ENCODE measurements at regions not wholly inside any gene's neighbourhood (a gene's known extent, or its start where the extent isn't known, plus 50 kb on each side); places are given as distances from the start of the nearest gene placed in this dataset.

DNA sequence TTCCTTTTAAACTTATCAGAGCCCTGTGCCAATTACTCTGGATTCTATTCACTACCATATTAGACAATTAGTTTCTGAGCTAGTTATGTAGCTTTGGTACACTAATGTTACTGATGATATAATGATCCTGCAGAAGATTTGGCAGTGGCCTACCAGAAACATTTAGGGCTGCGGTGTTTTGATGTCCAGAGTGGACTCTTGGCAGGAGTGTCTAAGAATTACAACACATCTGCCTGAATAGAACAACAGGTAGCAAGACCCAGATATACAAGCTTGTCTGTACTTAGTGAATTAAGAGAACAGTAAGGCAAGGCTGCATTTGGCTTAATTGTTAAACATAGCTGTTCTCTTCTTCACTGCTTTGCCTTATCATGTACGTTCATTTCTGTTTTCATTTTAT lies 691.6 kb upstream of the FBXO33 start:
- TF ChIP-seq, protein P1, sequence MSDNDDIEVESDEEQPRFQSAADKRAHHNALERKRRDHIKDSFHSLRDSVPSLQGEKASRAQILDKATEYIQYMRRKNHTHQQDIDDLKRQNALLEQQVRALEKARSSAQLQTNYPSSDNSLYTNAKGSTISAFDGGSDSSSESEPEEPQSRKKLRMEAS (IDR thresholded peaks at IDR 0.05): no peak
- TF ChIP-seq ELF1 (IDR thresholded peaks at IDR 0.05; ENCODE audit: borderline replicate concordance, low read depth) (no peak), CEBPB (IDR thresholded peaks at IDR 0.05; ENCODE audit: low read depth) (no peak), SRF (IDR thresholded peaks at IDR 0.05; ENCODE audit: low read depth) (no peak), ZNF274 (IDR thresholded peaks at IDR 0.05; ENCODE audit: low read depth, low read length) (no peak), POLR2A (IDR thresholded peaks at IDR 0.05; ENCODE audit: borderline replicate concordance, extremely low read depth, insufficient read depth, insufficient read length) (no peak), FOSL1 (IDR thresholded peaks at IDR 0.05; ENCODE audit: low read depth) (no peak), YY1 (IDR thresholded peaks at IDR 0.05; ENCODE audit: extremely low read depth, insufficient replicate concordance, low read depth, low read length) (no peak), EZH2phosphoT487 (IDR thresholded peaks at IDR 0.05; ENCODE audit: borderline replicate concordance) (no peak), TCF7L2 (IDR thresholded peaks at IDR 0.05; ENCODE audit: borderline replicate concordance, extremely low read depth, insufficient read depth, insufficient read length) (no peak), JUND (IDR thresholded peaks at IDR 0.05) (no peak), SP1 (IDR thresholded peaks at IDR 0.05; ENCODE audit: low read depth) (no peak)
- TF ChIP-seq, protein P2, sequence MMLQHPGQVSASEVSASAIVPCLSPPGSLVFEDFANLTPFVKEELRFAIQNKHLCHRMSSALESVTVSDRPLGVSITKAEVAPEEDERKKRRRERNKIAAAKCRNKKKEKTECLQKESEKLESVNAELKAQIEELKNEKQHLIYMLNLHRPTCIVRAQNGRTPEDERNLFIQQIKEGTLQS (IDR thresholded peaks at IDR 0.05): no peak
- TF ChIP-seq, protein P3, sequence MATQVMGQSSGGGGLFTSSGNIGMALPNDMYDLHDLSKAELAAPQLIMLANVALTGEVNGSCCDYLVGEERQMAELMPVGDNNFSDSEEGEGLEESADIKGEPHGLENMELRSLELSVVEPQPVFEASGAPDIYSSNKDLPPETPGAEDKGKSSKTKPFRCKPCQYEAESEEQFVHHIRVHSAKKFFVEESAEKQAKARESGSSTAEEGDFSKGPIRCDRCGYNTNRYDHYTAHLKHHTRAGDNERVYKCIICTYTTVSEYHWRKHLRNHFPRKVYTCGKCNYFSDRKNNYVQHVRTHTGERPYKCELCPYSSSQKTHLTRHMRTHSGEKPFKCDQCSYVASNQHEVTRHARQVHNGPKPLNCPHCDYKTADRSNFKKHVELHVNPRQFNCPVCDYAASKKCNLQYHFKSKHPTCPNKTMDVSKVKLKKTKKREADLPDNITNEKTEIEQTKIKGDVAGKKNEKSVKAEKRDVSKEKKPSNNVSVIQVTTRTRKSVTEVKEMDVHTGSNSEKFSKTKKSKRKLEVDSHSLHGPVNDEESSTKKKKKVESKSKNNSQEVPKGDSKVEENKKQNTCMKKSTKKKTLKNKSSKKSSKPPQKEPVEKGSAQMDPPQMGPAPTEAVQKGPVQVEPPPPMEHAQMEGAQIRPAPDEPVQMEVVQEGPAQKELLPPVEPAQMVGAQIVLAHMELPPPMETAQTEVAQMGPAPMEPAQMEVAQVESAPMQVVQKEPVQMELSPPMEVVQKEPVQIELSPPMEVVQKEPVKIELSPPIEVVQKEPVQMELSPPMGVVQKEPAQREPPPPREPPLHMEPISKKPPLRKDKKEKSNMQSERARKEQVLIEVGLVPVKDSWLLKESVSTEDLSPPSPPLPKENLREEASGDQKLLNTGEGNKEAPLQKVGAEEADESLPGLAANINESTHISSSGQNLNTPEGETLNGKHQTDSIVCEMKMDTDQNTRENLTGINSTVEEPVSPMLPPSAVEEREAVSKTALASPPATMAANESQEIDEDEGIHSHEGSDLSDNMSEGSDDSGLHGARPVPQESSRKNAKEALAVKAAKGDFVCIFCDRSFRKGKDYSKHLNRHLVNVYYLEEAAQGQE (IDR thresholded peaks at IDR 0.05; ENCODE audit: low read depth): no peak
- TF ChIP-seq, protein P4, sequence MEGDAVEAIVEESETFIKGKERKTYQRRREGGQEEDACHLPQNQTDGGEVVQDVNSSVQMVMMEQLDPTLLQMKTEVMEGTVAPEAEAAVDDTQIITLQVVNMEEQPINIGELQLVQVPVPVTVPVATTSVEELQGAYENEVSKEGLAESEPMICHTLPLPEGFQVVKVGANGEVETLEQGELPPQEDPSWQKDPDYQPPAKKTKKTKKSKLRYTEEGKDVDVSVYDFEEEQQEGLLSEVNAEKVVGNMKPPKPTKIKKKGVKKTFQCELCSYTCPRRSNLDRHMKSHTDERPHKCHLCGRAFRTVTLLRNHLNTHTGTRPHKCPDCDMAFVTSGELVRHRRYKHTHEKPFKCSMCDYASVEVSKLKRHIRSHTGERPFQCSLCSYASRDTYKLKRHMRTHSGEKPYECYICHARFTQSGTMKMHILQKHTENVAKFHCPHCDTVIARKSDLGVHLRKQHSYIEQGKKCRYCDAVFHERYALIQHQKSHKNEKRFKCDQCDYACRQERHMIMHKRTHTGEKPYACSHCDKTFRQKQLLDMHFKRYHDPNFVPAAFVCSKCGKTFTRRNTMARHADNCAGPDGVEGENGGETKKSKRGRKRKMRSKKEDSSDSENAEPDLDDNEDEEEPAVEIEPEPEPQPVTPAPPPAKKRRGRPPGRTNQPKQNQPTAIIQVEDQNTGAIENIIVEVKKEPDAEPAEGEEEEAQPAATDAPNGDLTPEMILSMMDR (IDR thresholded peaks at IDR 0.05 in 2 of 3, conservative IDR thresholded peaks at IDR 0.05 in 1 of 3; ENCODE audit: borderline replicate concordance in 1 of 3, insufficient read depth in 1 of 3, low read depth in 2 of 3, low read length in 2 of 3): no peak
- TF ChIP-seq, protein P5, sequence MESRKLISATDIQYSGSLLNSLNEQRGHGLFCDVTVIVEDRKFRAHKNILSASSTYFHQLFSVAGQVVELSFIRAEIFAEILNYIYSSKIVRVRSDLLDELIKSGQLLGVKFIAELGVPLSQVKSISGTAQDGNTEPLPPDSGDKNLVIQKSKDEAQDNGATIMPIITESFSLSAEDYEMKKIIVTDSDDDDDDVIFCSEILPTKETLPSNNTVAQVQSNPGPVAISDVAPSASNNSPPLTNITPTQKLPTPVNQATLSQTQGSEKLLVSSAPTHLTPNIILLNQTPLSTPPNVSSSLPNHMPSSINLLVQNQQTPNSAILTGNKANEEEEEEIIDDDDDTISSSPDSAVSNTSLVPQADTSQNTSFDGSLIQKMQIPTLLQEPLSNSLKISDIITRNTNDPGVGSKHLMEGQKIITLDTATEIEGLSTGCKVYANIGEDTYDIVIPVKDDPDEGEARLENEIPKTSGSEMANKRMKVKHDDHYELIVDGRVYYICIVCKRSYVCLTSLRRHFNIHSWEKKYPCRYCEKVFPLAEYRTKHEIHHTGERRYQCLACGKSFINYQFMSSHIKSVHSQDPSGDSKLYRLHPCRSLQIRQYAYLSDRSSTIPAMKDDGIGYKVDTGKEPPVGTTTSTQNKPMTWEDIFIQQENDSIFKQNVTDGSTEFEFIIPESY (IDR thresholded peaks at IDR 0.05; ENCODE audit: extremely low read depth, insufficient replicate concordance, low read length): no peak
- CTCF ChIA-PET: no interaction called here
- Histone ChIP-seq H3K4me2 (ENCODE audit: low read length) (no peak overlapping the region), H3K27ac (ENCODE audit: low read depth, low read length) (no peak overlapping the region), H3K9me2 (ENCODE audit: insufficient read depth) (no peaks in the 10 kb centered on the region), H3K79me2 (ENCODE audit: insufficient read depth, low read length) (no peaks in the 10 kb centered on the region), H3K4me1 (ENCODE audit: control insufficient read depth in 1 of 2, insufficient read depth in 2 of 2, low read length in 2 of 2) (peaks cover 0 to 5% of the 10 kb centered on the region in 2 experiments; a peak in 1 of 4 replicates), H2AFZ (ENCODE audit: low read depth, low read length, poor library complexity, severe bottlenecking) (peak overlapping the region; percentile 28), H3K9me3 (ENCODE audit: control insufficient read depth in 1 of 2, insufficient read depth in 1 of 2, low read depth in 1 of 2, low read length in 2 of 2) (no peaks in the 10 kb centered on the region), H3K27me3 (ENCODE audit: insufficient read depth, low read length) (no peaks in the 10 kb centered on the region), H3K4me3 (replicated peaks in 1 of 2; ENCODE audit: low read depth in 1 of 2, low read length in 2 of 2) (no peak overlapping the region), H4K20me1 (ENCODE audit: insufficient read depth) (no peaks in the 10 kb centered on the region), H3K36me3 (ENCODE audit: control insufficient read depth in 1 of 2, insufficient read depth in 2 of 2, low read length in 2 of 2) (no peaks in the 10 kb centered on the region), H3K9ac (ENCODE audit: low read length) (no peak overlapping the region)
- POLR2A ChIA-PET: no interaction called here
- BruUV-seq (replicated peaks): no TSS peak
- RAD21 ChIA-PET (ENCODE audit: low non-redundant PET in 1 of 2, low total read pairs in 2 of 2, uncharacterized antibody in 2 of 2, unreplicated experiment in 2 of 2): no interaction called here
- ATAC-seq (no peak), DNase-seq (ENCODE audit: low read depth, low spot score) (no peak)
- intact Hi-C loops (cut with micrococcal nuclease): no loop called here
